ENCODE measurements at regions not wholly inside any gene's neighbourhood (a gene's known extent, or its start where the extent isn't known, plus 50 kb on each side); places are given as distances from the start of the nearest gene placed in this dataset.

- 60 to 67% methylated on average over 4 of the region's 4 CpGs for WGBS, 2 donors
- no peak for DNase-seq
- no peak for TF ChIP-seq POLR2AphosphoS5 (IDR thresholded peaks at IDR 0.05)
- no peak for TF ChIP-seq CTCF (IDR thresholded peaks at IDR 0.05)
- no peak for TF ChIP-seq EP300 (IDR thresholded peaks at IDR 0.05)
- no peak for TF ChIP-seq POLR2A (IDR thresholded peaks at IDR 0.05)
- Histone ChIP-seq H3K27me3 (no peaks in the 10 kb centered on the region), H3K4me3 (no peak overlapping the region), H3K9me3 (no peaks in the 10 kb centered on the region), H3K4me1 (no peaks in the 10 kb centered on the region), H3K27ac (no peak overlapping the region), H3K36me3 (no peaks in the 10 kb centered on the region)
- no peak for ATAC-seq (ENCODE audit: low FRiP score in 2 of 2)
Measured at GRCh38 chr7:48813472-48813871, 110.9 kb upstream of the CDC14C start.

- H3K9me3 ChIP-seq = no peaks in the 10 kb centered on the region
- no peak for DNase-seq
- 90 to 97% methylated on average over 1 of the region's 1 CpG for WGBS, 2 donors
- no peaks in the 10 kb centered on the region for H3K27me3 ChIP-seq
- ATAC-seq (ENCODE audit: low FRiP score in 2 of 2) = no peak
- TF ChIP-seq EP300 (IDR thresholded peaks at IDR 0.05) = no peak
- no peak for TF ChIP-seq POLR2A (IDR thresholded peaks at IDR 0.05)
- TF ChIP-seq POLR2AphosphoS5 (IDR thresholded peaks at IDR 0.05) = no peak
- TF ChIP-seq CTCF (IDR thresholded peaks at IDR 0.05) = no peak
- H3K4me3 ChIP-seq = no peak overlapping the region
- H3K36me3 ChIP-seq = no peaks in the 10 kb centered on the region
- no peaks in the 10 kb centered on the region for H3K4me1 ChIP-seq
- H3K27ac ChIP-seq = no peak overlapping the region
Measured at GRCh38 chr7:48822138-48822537, 102.2 kb upstream of the CDC14C start.

- Histone ChIP-seq H3K9me3 (no peaks in the 10 kb centered on the region), H3K4me3 (no peak overlapping the region), H3K4me1 (no peaks in the 10 kb centered on the region), H3K27ac (no peak overlapping the region), H3K36me3 (no peaks in the 10 kb centered on the region), H3K27me3 (no peaks in the 10 kb centered on the region)
- TF ChIP-seq POLR2AphosphoS5 (IDR thresholded peaks at IDR 0.05) (no peak), POLR2A (IDR thresholded peaks at IDR 0.05) (no peak), EP300 (IDR thresholded peaks at IDR 0.05) (no peak), CTCF (IDR thresholded peaks at IDR 0.05) (no peak)
- ATAC-seq (ENCODE audit: low FRiP score in 2 of 2) (no peak), DNase-seq (no peak)
- WGBS, 2 donors = 58 to 68% methylated on average over 4 of the region's 4 CpGs
Measured at GRCh38 chr7:48832303-48832845, 92.0 kb upstream of the CDC14C start.

GRCh38 chr7:48837266-48837665, 87.1 kb upstream of the CDC14C start:
- Histone ChIP-seq H3K27ac (no peak overlapping the region), H3K4me1 (no peaks in the 10 kb centered on the region), H3K36me3 (no peaks in the 10 kb centered on the region), H3K27me3 (no peaks in the 10 kb centered on the region), H3K4me3 (no peak overlapping the region), H3K9me3 (no peaks in the 10 kb centered on the region)
- no peak for DNase-seq
- no peak for ATAC-seq (ENCODE audit: low FRiP score in 2 of 2)
- TF ChIP-seq EP300 (IDR thresholded peaks at IDR 0.05) = no peak
- no peak for TF ChIP-seq POLR2A (IDR thresholded peaks at IDR 0.05)
- no peak for TF ChIP-seq POLR2AphosphoS5 (IDR thresholded peaks at IDR 0.05)
- TF ChIP-seq CTCF (IDR thresholded peaks at IDR 0.05) = no peak
- 50 to 67% methylated on average over 1 of the region's 1 CpG for WGBS, 2 donors

- Histone ChIP-seq H3K27ac (no peak overlapping the region), H3K4me3 (no peak overlapping the region), H3K9me3 (no peaks in the 10 kb centered on the region), H3K27me3 (no peaks in the 10 kb centered on the region), H3K4me1 (no peaks in the 10 kb centered on the region), H3K36me3 (no peaks in the 10 kb centered on the region)
- TF ChIP-seq POLR2A (IDR thresholded peaks at IDR 0.05) (no peak), POLR2AphosphoS5 (IDR thresholded peaks at IDR 0.05) (no peak), CTCF (IDR thresholded peaks at IDR 0.05) (no peak), EP300 (IDR thresholded peaks at IDR 0.05) (no peak)
- DNase-seq = no peak
- 79 to 80% methylated on average over 5 of the region's 5 CpGs for WGBS, 2 donors
- ATAC-seq (ENCODE audit: low FRiP score in 2 of 2) = no peak
Measured at GRCh38 chr7:48839108-48839507, 85.2 kb upstream of the CDC14C start.
